SIG-M5 treated with dmso at 0.1 percent for 504 hours (cell line): ENCODE measurements at regions not wholly inside any gene's neighbourhood (a gene's known extent, or its start where the extent isn't known, plus 50 kb on each side); places are given as distances from the start of the nearest gene placed in this dataset.
"Not testable (repeated sequence)": the region's sequence is repeated elsewhere in the genome, so short reads cannot be mapped to it uniquely, and the experiment has no call there.

Experiments
- DNase-seq: peaks from one replicate; lab custom pipeline; 2025; ENCODE audit not compliant: unreplicated experiment; lab: John Stamatoyannopoulos, UW

- no peak for DNase-seq
Observed at GRCh38 chr7:155377071-155377837, 79.6 kb downstream of the INSIG1 start.

GRCh38 chr7:155377838-155378579 lies 79.9 kb upstream of the EN2 start:
- no peak for DNase-seq

GRCh38 chr7:155378580-155378934 lies 79.4 kb upstream of the EN2 start:
- DNase-seq: no peak

- DNase-seq: no peak
Observed at GRCh38 chr7:155378959-155379871, 78.7 kb upstream of the EN2 start.

GRCh38 chr7:155380221-155380861 lies 77.6 kb upstream of the EN2 start:
- DNase-seq: peak; percentile 64

- no peak for DNase-seq
Observed at GRCh38 chr7:155380976-155381851, 76.7 kb upstream of the EN2 start.

DNA sequence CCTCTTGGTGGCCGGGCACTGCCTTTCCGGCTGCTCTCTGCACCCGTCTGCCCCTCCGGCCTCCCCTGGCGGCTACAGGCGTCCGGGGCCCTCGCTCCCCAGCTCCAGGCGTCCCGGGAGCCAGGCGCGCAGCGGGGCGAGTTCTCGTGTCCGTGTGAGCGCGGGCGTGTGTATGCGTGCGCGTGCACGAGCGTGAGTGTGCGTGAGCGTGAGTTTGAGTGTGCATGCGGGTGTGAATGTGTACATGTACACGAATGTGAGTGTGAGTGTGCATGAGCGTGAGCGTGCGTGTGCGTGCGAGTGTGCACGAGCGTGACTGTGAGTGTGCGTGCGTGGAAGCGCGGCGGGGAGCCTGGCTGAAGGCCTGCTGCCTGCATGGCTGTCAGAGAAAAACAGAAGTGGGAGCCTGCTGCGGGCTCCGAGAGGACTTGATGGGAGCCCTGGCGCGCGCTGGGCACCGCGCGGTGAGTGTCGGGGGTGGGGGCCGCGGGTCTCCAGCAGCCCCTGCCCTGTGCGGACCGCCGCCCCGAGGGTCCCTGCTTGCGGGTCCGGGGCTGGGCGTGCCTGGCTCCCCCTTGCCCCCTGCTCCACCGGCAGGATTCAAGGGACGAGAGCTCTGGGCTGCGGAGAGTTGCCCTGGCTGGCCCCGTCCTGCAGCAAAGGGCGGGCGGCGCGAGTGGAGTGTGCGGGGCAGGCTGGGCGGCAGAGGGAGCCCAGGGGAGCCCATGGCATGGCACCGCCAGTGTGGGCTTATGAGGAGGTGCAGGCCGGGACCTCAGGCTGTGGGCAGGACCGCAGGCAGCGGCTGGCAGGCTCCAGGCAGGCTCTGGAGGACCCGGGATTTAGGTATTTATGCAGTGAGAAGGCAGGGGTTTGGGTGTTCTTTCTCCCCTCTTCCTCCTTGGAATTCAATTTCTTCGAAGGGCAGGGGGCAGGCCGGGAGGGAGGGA lies 75.8 kb upstream of the EN2 start:
- no peak for DNase-seq

GRCh38 chr7:155382802-155383171 lies 75.1 kb upstream of the EN2 start:
- DNase-seq: no peak

DNA sequence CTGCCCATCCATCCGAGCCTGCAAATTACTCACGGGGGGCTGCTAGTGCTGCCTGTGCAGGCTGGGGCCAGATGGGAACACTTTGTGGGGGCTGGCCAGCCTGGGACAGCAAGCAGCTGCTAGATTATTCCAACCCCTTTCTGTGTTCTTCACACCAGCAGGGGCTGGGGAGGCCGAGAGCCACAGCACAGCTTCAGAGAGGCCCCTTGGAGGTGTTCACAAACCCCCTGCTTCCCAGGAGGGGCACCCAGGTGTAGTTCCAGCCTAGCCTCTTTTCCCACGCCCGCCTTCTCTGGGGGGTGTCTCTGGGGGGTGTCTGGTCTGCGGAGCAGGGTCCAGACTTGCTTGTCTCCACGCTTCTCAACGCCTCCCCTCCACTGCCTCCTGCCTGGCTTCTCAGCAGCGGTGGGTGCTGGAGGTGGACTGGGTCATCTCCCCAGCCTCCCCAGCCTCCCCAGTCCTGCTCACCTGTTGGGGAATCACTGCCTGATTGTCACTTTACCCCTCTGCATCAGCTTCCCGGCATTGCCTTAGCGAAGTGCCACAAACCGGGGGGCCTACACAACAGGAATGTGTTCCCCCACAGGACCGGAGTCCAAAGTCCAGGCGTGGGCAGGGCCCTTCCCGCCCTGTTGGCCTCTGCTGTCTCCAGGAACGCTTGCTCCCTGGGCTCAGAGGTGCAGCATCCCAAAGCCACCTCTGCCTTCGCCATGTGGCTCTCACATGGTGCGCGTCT lies 74.0 kb upstream of the EN2 start:
- no peak for DNase-seq

- no peak for DNase-seq
Observed at GRCh38 chr7:155384751-155385150, 73.2 kb upstream of the EN2 start.

- not testable (repeated sequence) for DNase-seq
Observed at GRCh38 chr7:155385182-155385581, 72.7 kb upstream of the EN2 start.

DNA sequence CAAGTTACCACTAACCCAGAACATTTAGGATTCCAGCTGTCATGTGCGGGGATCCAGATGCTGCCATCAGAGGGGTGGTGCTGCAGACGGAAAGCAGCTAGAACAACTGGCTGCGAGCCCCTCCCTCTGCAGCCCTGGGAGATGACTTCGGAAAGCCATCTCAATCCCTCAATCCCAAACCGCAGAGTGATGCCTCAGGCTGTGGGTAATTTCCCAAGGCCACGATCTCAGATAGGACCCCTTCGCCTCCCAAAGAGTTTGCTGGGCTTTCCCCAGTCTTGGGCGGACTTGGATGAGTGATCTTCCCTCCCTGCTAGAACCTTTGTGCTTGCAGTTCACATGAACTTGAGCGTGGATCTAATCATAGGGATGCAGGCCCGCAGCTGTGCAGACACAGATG lies 71.3 kb upstream of the EN2 start:
- no peak for DNase-seq

- no peak for DNase-seq
Observed at GRCh38 chr7:155387066-155387620, 70.8 kb upstream of the EN2 start.

DNA sequence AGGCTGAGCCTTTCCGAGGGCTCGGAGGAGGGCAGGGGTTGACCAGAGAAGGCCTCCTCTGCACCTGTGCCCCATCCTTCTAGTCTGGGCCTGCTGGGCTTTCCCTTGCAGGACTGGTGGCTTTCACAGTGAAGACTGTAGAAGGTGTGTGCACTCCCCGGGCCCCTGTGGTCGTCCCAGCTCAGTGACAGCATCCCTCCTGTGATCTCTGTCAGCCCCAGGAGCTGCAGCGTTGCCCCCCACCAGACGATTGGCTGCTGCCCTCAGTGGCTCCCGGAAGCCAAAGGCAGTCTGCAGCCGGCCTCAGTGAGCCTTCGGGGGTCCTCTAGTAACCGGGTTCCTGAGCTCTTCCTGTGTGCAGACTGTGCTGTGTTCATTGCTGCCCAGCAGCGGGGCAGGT lies 69.4 kb upstream of the EN2 start:
- no peak for DNase-seq

DNA sequence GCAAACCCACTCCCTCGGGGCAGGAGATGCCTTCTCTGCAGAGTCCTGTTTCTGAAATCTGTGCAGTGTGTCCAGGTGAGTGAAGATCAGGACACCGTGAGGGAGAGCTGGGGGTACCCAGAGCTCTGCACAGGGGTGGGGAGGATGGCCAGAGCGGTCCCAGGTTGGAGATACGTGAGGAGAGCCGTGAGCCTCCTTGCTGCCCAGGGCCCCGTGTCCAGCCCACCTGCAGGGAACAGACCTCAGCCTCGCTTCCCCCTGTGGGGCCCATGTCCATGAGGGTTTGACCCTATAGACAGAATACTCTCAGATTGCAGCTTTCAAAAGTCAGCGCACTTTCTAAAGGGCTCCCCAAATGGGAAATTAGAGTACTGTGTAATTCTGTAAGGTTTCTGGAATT lies 66.5 kb upstream of the EN2 start:
- DNase-seq: no peak

- DNase-seq: no peak
Observed at GRCh38 chr7:155392726-155393570, 65.0 kb upstream of the EN2 start.

DNA sequence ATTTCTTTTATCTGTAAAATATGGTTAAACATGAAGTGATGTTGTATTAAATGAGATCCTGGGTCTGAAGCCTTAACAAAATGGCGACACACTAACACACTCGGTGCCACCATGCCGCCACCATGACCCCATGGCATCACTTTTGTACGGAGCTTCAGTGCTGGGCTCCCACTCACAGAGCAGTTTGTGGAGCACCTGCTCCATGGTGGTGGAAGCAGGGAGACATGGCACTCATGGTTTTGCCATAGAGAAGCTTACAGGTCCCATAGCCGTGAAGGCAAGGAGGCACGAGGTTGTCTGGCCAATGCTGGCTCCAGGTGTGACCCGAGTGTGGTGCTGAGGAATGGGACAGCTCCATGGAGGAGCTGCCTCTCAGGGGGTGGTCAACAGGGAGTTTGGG lies 63.5 kb upstream of the EN2 start:
- DNase-seq: no peak
